Heart left ventricle (tissue), 16 donors: ENCODE measurements at regions not wholly inside any gene's neighbourhood (a gene's known extent, or its start where the extent isn't known, plus 50 kb on each side); places are given as distances from the start of the nearest gene placed in this dataset.

Source experiments
- ATAC-seq, 4 donors: fragments of 200-7000 bp; cut with Tn5 transposase; one replicate each; pipeline ENCODE4 v1.9.1; 2020 to 2022; ENCODE audit warnings: moderate library complexity in 4 of 4, mild to moderate bottlenecking in 3 of 4, moderate number of reproducible peaks in 1 of 4
- DNase-seq, 5 donors: peaks; one replicate each; pipeline ENCODE4 v3.0.0-alpha.2; 2020
- H3K27ac ChIP-seq, 12 donors: fragments of 200-600 bp; sonication (generic) in 4 of 12; one replicate each; pipeline versions ENCODE4 v1.5.0 to v1.8.0; 2016 to 2022; ENCODE audit warnings: mild to moderate bottlenecking in 2 of 12
- H3K27me3 ChIP-seq, 9 donors: fragments of 200-600 bp; sonication (generic) in 2 of 9; one replicate each; pipeline versions ENCODE4 v1.5.1 to v1.8.0; 2016 to 2022; ENCODE audit warnings: mild to moderate bottlenecking in 3 of 9
- H3K36me3 ChIP-seq, 9 donors: fragments of 200-600 bp; sonication (generic) in 2 of 9; one replicate each; pipeline versions ENCODE4 v1.5.0 to v1.8.0; 2018 to 2022; ENCODE audit warnings: mild to moderate bottlenecking in 2 of 9
- H3K4me1 ChIP-seq, 12 donors: fragments of 200-600 bp; sonication (generic) in 4 of 12; one replicate each; pipeline versions ENCODE4 v1.5.0 to v1.8.0; 2016 to 2022; ENCODE audit warnings: mild to moderate bottlenecking in 3 of 12
- H3K4me3 ChIP-seq, 12 donors: fragments of 200-600 bp; sonication (generic) in 4 of 12; one replicate each; pipeline versions ENCODE4 v1.5.0 to v1.8.0; 2017 to 2022; ENCODE audit warnings: mild to moderate bottlenecking in 9 of 12, moderate library complexity in 4 of 12
- H3K9me3 ChIP-seq, 12 donors: fragments of 200-600 bp; sonication (generic) in 4 of 12; one replicate each; pipeline versions ENCODE4 v1.5.0 to v1.8.0; 2016 to 2022; ENCODE audit warnings: mild to moderate bottlenecking in 1 of 12
- POLR2A ChIP-seq, 2 donors: fragments of 450-650 bp; IDR thresholded peaks; one replicate each; pipeline ENCODE4 v1.6.1; 2017; ENCODE audit warnings: antibody characterized with exemption in 2 of 2, mild to moderate bottlenecking in 2 of 2, moderate library complexity in 2 of 2
- WGBS, 4 donors: extraction: QIAGEN DNeasy Blood & Tissue Kit in 2 of 4; methylation state at CpG; one replicate each; pipeline versions ENCODE4 v1.1.5 to v1.1.7; 2013 to 2018; 5-methylcytosine and 5-hydroxymethylcytosine counted together
- intact Hi-C, 10 donors: fragments of 100-400 bp; cut with DNase I; formaldehyde crosslinking; loops; one replicate each; pipeline versions ENCODE4 v1.11.1 to v1.14.2; 2022
- TF ChIP-seq, protein P1 (sequence below), 12 donors: fragments of 200-600 bp; sonication (generic) in 4 of 12; IDR thresholded peaks; one replicate each; pipeline versions ENCODE4 v1.5.0 to v1.8.0; 2018 to 2022; ENCODE audit warnings: antibody characterized with exemption in 12 of 12, mild to moderate bottlenecking in 5 of 12
- donor health status: ischemic (EF 13 %, LVEDD 7.1; RV severe dilation, severe dysfunction).
- donor health status: healthy with polysubstance abuse.
- donor health status: DM: no; HTN: yes; CAD: no.
- donor health status: DM: no; HTN: no; CAD: no.
- donor health status: ischemic (EF 25% LVEDD 6.9; RV normal size, moderate dysfunction).
- donor health status: ischemic (EF 25% LVEDD 5.7; RV mildly dilated, moderate dysfunction).
- donor health status: healthy.
- donor health status: DM: yes; HTN: yes; CAD: no.
- donor health status: ischemic (EF 35%, LVEDD 5.7; RV mildly dilated, moderate dysfunction).
- donor health status: nonischemic (EF 11% LVEDD 7.7; RV severe dilation, severe dysfunction).
- donor health status: DM: yes; HTN: yes; CAD: no.
- donor health status: PGD.
- donor health status: ischemic (EF 29% LVEDD 5.4; RV normal size, mild dysfunction).
- donor health status: nonischemic (EF 23%, LVEDD 6.1; RV moderate dilation, normal function).

DNA sequence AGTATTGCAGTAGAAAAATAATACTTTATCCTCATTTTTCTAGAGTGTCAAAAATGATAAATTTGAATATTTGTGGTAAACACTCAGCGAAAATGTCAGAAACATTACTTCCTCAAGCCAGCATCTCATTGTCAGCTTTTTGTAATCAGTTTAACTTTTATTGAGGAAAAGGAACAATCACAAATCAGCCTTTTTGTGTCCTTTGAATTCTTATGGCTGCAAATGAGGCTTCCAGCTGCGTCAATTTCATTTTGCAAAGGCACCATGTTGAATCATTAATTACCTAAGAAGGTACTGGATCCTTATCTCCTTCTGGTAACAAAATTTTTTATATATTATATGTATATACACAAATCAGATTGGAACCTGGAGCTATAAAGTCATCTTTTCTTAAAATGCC is 442.6 kb upstream of the CPEB2 start:
- no peaks in the 10 kb centered on the region for H3K36me3 ChIP-seq
- no peaks in the 10 kb centered on the region for H3K27me3 ChIP-seq
- TF ChIP-seq POLR2A (IDR thresholded peaks at IDR 0.05) = no peak
- intact Hi-C loops = no loop called here
- no peaks in the 10 kb centered on the region for H3K9me3 ChIP-seq
- no peaks in the 10 kb centered on the region for H3K4me1 ChIP-seq
- 89 to 91% (median 90%) methylated on average over 2 of the region's 2 CpGs for WGBS, 4 donors
- H3K4me3 ChIP-seq = no peak overlapping the region
- no peak for ATAC-seq
- DNase-seq = no peak
- no peak overlapping the region for H3K27ac ChIP-seq

DNA sequence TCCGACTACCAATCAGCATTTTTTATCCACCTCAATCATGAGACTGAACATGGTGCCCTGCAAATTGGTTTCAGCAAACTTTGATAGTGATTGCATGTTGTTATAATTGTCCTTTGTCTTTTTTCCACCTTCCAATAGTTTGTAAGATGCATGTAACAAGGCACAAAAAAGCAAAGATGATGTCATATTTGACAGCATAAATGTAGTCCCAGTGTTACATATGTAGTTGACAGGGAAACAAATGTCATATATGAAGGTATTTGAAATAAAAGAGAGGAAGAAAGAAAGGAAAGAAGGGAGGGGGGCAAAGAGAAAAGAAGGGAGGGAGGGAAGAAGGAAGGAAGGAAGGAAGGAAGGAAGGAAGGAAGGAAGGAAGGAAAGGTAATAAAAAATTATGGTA is 441.7 kb upstream of the CPEB2 start:
- no peaks in the 10 kb centered on the region for H3K4me1 ChIP-seq
- DNase-seq = no peak
- no peaks in the 10 kb centered on the region for H3K36me3 ChIP-seq

DNA sequence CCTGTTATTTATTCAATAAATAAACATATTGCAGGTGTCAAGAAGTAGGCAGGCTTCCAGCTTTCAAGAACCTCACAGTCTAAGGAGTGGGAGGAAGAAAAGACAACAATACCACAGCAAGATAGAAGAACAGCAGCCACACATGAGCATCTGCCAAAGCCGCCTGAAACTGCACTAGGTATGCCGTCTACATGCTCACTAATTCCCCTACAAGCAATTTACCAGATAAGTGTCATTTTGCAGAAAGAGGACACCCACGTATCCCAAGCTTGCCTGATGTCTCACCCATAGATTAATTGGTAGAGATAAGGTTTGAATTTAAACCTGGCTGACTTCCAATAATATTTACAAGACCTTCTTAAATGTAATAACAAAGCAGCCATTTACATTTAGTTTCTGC is 439.4 kb upstream of the CPEB2 start:
- intact Hi-C loops = no loop called here
- Histone ChIP-seq H3K27ac (no peak overlapping the region), H3K4me1 (no peaks in the 10 kb centered on the region), H3K4me3 (no peak overlapping the region), H3K9me3 (no peaks in the 10 kb centered on the region), H3K27me3 (no peaks in the 10 kb centered on the region), H3K36me3 (no peaks in the 10 kb centered on the region)
- ATAC-seq (no peak), DNase-seq (no peak)
- 62 to 78% (median 75%) methylated on average over 3 of the region's 3 CpGs for WGBS, 4 donors
- TF ChIP-seq, protein P1, sequence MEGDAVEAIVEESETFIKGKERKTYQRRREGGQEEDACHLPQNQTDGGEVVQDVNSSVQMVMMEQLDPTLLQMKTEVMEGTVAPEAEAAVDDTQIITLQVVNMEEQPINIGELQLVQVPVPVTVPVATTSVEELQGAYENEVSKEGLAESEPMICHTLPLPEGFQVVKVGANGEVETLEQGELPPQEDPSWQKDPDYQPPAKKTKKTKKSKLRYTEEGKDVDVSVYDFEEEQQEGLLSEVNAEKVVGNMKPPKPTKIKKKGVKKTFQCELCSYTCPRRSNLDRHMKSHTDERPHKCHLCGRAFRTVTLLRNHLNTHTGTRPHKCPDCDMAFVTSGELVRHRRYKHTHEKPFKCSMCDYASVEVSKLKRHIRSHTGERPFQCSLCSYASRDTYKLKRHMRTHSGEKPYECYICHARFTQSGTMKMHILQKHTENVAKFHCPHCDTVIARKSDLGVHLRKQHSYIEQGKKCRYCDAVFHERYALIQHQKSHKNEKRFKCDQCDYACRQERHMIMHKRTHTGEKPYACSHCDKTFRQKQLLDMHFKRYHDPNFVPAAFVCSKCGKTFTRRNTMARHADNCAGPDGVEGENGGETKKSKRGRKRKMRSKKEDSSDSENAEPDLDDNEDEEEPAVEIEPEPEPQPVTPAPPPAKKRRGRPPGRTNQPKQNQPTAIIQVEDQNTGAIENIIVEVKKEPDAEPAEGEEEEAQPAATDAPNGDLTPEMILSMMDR (IDR thresholded peaks at IDR 0.05) = no peak
- TF ChIP-seq POLR2A (IDR thresholded peaks at IDR 0.05) = no peak

More for the DNA sequence above, 441.7 kb upstream of the CPEB2 start:
- H3K27ac ChIP-seq = no peak overlapping the region
- 81 to 93% (median 86%) methylated on average over 1 of the region's 1 CpG for WGBS, 4 donors
- H3K9me3 ChIP-seq = no peaks in the 10 kb centered on the region
- H3K27me3 ChIP-seq = no peaks in the 10 kb centered on the region
- ATAC-seq = no peak
- TF ChIP-seq POLR2A (IDR thresholded peaks at IDR 0.05) = no peak
- TF ChIP-seq, protein P1 (IDR thresholded peaks at IDR 0.05) = no peak
- no peak overlapping the region for H3K4me3 ChIP-seq
- intact Hi-C loops = no loop called here

DNA sequence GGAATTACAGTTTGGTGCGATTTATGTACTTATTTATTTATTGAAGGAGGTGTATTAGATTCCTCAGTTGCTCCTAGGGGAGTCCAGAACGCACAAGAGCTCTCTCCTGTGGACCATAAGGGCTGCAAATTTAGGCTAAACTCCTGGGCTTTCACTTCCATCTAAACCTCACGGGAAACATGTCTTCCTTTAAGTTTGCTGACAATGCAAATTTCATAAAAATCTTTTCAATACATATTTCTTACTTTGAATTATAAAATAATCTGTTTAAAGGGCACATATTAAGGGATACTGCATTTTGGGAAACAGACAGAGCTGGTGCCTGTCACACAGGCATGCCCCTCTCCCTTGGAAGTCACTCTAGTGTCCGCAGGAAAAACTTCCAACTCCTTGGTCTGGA is 438.0 kb upstream of the CPEB2 start:
- Histone ChIP-seq H3K27me3 (no peaks in the 10 kb centered on the region), H3K4me3 (no peak overlapping the region), H3K27ac (no peak overlapping the region), H3K9me3 (no peaks in the 10 kb centered on the region), H3K4me1 (peaks cover 0 to 5% (median 0%) of the 10 kb centered on the region in 12 donors), H3K36me3 (no peaks in the 10 kb centered on the region)
- DNase-seq (no peak), ATAC-seq (no peak)
- TF ChIP-seq, protein P1 (IDR thresholded peaks at IDR 0.05) = no peak
- intact Hi-C loops = no loop called here
- 81 to 88% (median 83%) methylated on average over 4 of the region's 4 CpGs for WGBS, 4 donors

DNA sequence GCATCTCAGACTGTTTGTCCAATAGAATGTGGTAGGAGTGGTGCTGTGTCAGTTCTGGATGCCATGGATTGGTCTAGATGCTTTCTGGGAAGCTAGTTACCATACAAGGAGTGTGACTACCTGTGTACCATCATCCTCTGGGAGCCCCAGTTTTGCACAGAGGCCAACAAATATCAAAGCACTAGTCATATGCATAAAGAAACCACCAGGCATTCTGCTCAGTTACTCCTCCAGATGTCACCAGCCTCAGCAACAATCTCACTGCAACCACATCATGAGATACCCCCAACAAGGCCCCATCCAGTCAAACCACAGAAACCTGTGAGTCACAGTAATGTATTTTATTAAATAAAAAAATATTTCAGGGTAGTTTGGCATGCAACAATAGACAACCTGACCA is 435.8 kb upstream of the CPEB2 start:
- no peaks in the 10 kb centered on the region for H3K27me3 ChIP-seq
- H3K36me3 ChIP-seq = no peaks in the 10 kb centered on the region
- no peak overlapping the region for H3K4me3 ChIP-seq
- H3K4me1 ChIP-seq = peaks cover 0 to 5% (median 0%) of the 10 kb centered on the region in 12 donors
- H3K27ac ChIP-seq = no peak overlapping the region
- intact Hi-C loops = no loop called here
- H3K9me3 ChIP-seq = no peaks in the 10 kb centered on the region
- TF ChIP-seq, protein P1 (IDR thresholded peaks at IDR 0.05) = no peak
- TF ChIP-seq POLR2A (IDR thresholded peaks at IDR 0.05) = no peak
- DNase-seq = no peak
- ATAC-seq = no peak
